ENCODE measurements at regions not wholly inside any gene's neighbourhood (a gene's known extent, or its start where the extent isn't known, plus 50 kb on each side); places are given as distances from the start of the nearest gene placed in this dataset.

DNA sequence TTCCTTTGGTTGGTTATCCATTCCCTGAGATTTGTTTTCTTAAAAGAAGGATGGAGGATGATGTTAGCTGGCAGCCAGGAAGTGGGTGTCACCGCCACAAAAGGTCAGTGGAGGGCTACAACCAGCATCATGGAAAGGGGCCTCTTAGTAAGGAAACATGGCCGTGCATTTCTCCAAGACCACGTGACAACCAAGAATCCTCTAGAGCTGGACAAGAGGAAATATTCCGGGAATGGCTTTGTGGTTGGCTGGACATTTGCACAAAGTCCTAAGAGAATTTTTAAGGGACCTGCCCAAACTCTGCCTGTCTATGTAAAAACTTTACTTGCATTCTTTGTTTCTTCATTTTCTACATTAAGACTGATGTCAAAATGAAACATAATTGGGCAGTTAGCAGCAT lies 399.9 kb upstream of the MARCKS start:
- 88% methylated on average over 4 of the region's 4 CpGs for WGBS
- TF ChIP-seq, protein P1, sequence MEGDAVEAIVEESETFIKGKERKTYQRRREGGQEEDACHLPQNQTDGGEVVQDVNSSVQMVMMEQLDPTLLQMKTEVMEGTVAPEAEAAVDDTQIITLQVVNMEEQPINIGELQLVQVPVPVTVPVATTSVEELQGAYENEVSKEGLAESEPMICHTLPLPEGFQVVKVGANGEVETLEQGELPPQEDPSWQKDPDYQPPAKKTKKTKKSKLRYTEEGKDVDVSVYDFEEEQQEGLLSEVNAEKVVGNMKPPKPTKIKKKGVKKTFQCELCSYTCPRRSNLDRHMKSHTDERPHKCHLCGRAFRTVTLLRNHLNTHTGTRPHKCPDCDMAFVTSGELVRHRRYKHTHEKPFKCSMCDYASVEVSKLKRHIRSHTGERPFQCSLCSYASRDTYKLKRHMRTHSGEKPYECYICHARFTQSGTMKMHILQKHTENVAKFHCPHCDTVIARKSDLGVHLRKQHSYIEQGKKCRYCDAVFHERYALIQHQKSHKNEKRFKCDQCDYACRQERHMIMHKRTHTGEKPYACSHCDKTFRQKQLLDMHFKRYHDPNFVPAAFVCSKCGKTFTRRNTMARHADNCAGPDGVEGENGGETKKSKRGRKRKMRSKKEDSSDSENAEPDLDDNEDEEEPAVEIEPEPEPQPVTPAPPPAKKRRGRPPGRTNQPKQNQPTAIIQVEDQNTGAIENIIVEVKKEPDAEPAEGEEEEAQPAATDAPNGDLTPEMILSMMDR (IDR thresholded peaks at IDR 0.05) = no peak
- TF ChIP-seq POLR2A (IDR thresholded peaks at IDR 0.05; ENCODE audit: low read depth) = no peak
- TF ChIP-seq EP300 (IDR thresholded peaks at IDR 0.05) = no peak
- no peak for TF ChIP-seq POLR2AphosphoS5 (IDR thresholded peaks at IDR 0.05)
- H3K4me3 ChIP-seq = no peak overlapping the region
- no peak for DNase-seq (ENCODE audit: extremely low spot score)
- no peaks in the 10 kb centered on the region for H3K36me3 ChIP-seq
- intact Hi-C loops (cut with DNase I) = no loop called here
- H3K27me3 ChIP-seq = no peaks in the 10 kb centered on the region
- H3K4me1 ChIP-seq = peaks cover 0 to 13% (median 7%) of the 10 kb centered on the region in 4 donors
- no peak overlapping the region for H3K27ac ChIP-seq (replicated peaks in 1 of 4)
- no peaks in the 10 kb centered on the region for H3K9me3 ChIP-seq

DNA sequence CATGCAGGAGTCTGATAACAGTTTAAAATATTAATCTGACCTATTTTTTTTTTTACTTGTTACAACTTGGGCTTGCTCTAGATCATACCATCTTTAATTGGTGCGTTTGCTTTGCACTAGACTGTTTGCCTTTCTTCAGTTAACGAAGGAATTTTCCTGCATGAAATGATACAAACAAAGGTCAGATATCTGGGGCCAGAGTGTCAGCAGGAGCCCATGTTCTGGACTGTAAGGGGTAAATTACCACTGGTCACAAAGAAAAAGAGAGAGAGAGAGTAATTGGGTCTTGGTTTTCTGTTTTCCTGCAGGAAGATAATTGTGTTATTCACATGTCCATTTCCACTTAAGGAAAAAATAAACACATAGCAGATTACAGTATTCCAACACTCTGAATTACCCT lies 399.4 kb upstream of the MARCKS start:
- H3K27ac ChIP-seq (replicated peaks in 1 of 4) = no peak overlapping the region
- 75% methylated on average over 2 of the region's 2 CpGs for WGBS
- peaks cover 0 to 13% (median 7%) of the 10 kb centered on the region in 4 donors for H3K4me1 ChIP-seq
- TF ChIP-seq EP300 (IDR thresholded peaks at IDR 0.05) (no peak), POLR2A (IDR thresholded peaks at IDR 0.05; ENCODE audit: low read depth) (no peak), POLR2AphosphoS5 (IDR thresholded peaks at IDR 0.05) (no peak)
- TF ChIP-seq, protein P1 (IDR thresholded peaks at IDR 0.05) = no peak
- no peaks in the 10 kb centered on the region for H3K36me3 ChIP-seq
- no peaks in the 10 kb centered on the region for H3K27me3 ChIP-seq
- H3K9me3 ChIP-seq = no peaks in the 10 kb centered on the region
- no peak overlapping the region for H3K4me3 ChIP-seq
- no peak for DNase-seq (ENCODE audit: extremely low spot score)
- intact Hi-C loops (cut with DNase I) = no loop called here

DNA sequence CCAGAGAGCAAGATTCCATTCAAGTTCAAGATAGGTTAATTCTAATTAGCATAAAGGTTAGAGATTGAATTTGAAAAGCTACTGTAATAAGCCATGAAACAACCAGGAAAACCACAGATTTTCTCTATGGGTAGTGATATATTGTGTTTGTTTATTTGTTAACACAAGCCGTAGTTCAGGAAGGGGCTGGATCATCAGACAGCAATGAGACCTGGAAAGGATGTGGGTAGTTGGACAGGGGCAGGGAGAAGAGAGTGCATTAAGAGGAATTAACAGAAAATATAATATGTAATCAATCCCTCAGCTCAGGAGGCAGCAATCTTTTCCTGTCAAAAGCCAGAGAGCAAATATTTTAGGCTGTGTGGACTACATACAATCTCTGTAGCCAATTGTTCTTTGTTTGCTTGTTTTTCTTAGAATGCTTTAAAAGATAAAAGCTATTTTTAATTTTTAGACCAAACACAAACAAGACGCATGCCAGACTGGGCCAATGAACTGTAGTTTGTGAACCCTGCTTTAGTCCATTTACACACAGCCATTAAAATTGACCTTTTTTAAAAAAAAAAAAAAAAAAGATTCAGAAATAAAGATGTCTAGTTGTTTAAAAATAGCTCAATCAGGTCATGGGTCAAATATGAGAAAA lies 398.7 kb upstream of the MARCKS start:
- TF ChIP-seq POLR2A (IDR thresholded peaks at IDR 0.05; ENCODE audit: low read depth) (no peak), EP300 (IDR thresholded peaks at IDR 0.05) (no peak), POLR2AphosphoS5 (IDR thresholded peaks at IDR 0.05) (no peak)
- TF ChIP-seq, protein P1 (IDR thresholded peaks at IDR 0.05) = no peak
- Histone ChIP-seq H3K27ac (replicated peaks in 1 of 4) (no peak overlapping the region), H3K27me3 (no peaks in the 10 kb centered on the region), H3K4me1 (peaks cover 0 to 13% (median 7%) of the 10 kb centered on the region in 4 donors), H3K4me3 (no peak overlapping the region), H3K36me3 (no peaks in the 10 kb centered on the region), H3K9me3 (no peaks in the 10 kb centered on the region)
- DNase-seq (ENCODE audit: extremely low spot score) = no peak
- 50% methylated on average over 2 of the region's 2 CpGs for WGBS
- intact Hi-C loops (cut with DNase I) = no loop called here

DNA sequence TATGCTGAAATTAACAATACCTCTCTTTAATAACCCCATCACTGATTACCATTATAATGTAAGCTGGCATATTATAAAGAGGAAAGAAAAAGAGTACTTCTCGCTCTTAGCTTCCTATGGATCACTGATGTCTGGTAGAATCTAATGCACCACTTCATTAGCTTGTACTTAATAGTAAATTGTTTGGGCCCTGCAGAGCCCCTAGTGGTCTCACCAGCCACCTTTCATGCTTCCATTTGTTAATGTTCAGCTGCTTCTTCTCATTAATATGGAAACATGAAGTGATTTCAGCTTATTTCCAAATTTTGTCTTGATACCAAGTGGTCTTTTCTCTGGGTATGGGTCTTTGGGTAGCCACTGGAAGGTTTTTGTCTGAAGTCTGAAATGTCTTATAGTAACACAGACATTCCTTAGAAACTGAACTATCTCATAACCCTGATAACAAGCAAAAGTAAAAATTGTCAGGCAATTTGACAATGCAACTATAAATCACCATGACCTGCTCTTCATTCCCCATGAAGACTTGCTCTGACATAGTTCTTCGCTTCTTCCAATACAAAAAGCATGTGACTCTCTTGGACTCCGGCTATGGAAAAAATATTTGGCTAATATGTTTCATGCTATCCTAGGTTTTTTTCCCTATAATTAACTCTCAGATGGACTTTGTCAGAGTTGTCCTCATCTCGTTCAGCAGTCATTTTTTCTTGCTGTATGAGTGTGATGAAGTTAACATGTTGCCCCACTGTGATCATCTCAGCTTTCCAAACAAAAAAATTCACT lies 395.8 kb upstream of the MARCKS start:
- intact Hi-C loops (cut with DNase I) = no loop called here
- Histone ChIP-seq H3K4me1 (peaks cover 0 to 20% (median 7%) of the 10 kb centered on the region in 4 donors), H3K27ac (replicated peaks in 1 of 4) (no peak overlapping the region), H3K36me3 (no peaks in the 10 kb centered on the region), H3K4me3 (no peak overlapping the region), H3K9me3 (no peaks in the 10 kb centered on the region), H3K27me3 (no peaks in the 10 kb centered on the region)
- 46% methylated on average over 4 of the region's 4 CpGs for WGBS
- no peak for TF ChIP-seq EP300 (IDR thresholded peaks at IDR 0.05)
- TF ChIP-seq, protein P1 (IDR thresholded peaks at IDR 0.05) = no peak
- no peak for TF ChIP-seq POLR2A (IDR thresholded peaks at IDR 0.05; ENCODE audit: low read depth)
- no peak for TF ChIP-seq POLR2AphosphoS5 (IDR thresholded peaks at IDR 0.05)
- DNase-seq (ENCODE audit: extremely low spot score) = no peak
